ENCODE measurements at regions not wholly inside any gene's neighbourhood (a gene's known extent, or its start where the extent isn't known, plus 50 kb on each side); places are given as distances from the start of the nearest gene placed in this dataset.
"Not testable (repeated sequence)": the region's sequence is repeated elsewhere in the genome, so short reads cannot be mapped to it uniquely, and the experiment has no call there.

DNA sequence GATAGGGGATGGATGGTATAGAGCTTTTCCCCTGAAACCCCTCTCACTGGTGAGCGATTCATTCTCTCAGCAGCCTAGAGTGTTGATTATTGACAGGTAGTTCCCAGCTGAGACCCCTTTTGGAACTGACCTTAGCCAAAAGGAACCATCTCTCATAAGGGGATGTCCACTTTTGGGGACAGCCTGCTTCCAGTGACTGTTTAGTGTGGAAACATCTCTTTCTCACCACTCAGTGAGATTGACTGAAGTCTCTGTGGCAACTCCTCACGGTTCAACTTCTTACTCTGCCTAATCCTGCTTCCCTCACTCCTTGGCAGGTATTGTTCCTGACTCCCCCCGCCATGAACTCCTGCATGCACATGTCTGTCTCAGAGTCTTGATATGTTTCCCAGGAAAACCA, 529.2 kb upstream of the ATP2B1 start:
- DNase-seq (ENCODE audit: low read depth in 3 of 3, low spot score in 2 of 3), result no peak

DNA sequence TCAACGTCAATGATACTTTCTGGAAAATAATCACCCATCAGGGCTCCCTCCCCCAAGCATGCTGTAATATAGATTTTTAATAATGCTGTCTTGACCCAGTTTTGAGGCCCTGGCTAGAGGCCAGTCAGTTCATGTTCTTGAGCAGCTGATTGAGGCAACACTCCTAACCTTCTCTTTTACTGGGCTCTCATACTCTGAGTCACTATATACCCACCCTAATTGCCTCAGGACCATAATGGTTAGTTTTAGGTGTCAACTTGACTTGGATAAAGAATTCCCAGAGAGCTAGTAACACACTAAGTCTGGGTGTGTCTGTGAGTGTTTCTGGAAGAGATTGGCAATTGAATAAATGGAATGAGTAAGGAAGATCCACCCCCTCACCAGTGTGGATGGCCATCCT, 527.0 kb upstream of the ATP2B1 start:
- no peak for DNase-seq (ENCODE audit: low read depth in 3 of 3, low spot score in 2 of 3)

DNA sequence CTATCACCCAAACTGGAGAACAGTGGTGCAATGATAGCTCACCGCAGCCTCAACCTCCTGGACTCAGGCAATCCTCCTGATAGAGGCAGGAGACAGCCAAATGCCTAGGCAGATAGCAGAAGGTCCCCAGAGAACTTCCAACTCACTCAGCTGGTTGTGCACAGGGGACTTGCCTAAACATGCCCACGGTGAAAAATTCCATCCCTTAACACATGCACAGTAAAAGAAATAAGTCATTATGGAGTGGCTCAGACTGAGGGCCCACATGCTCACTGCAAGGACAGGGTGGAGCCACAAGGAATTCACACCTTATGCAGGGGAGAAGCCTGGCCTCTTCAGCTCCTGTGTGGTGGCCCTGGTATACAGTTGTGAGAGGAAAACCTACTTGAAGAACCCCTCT, 525.8 kb upstream of the ATP2B1 start:
- DNase-seq (ENCODE audit: low read depth in 3 of 3, low spot score in 2 of 3), result no peak

DNA sequence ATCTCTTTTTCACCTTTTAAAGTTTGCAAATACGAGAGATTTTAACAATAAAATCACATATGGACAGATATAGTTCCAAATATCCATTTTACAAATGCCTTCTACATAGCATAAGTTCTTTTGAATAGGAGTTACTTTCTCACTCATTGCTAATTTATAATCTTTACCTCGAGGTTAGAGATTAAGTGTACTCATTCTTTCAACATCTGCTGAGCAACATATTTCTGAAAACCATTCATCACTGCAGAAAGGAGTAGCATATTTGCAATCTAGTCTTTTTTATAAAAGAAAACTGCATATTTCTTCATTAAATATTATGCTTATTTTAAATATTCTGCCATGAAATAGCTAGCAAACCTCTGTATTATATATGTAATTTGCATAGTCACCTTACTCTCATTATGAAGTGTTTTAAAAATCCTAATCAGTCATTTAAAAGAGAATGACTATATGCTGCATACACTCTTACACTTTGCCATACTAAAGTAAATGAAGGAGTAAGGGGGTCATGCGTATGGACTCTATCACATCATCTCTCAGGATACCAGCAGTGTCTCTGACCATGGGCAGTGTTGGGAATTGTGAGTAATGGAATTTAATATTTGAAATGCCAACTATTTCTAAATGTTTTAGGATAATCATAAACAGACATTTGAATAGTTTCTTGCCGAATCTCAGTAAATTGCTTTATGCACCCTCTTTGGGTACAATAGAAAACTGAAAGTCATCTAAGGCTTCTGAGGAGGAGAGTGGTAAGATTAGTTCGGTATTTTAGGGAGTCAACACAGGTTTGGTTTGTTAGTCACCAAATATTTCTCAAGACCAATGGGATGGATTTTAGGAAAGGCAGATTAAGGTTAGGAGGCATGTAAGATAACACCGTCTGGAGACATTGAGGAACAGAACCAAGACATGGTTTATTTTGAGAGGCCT, 524.8 kb upstream of the ATP2B1 start:
- no peak for DNase-seq (ENCODE audit: low read depth in 3 of 3, low spot score in 2 of 3)

DNA sequence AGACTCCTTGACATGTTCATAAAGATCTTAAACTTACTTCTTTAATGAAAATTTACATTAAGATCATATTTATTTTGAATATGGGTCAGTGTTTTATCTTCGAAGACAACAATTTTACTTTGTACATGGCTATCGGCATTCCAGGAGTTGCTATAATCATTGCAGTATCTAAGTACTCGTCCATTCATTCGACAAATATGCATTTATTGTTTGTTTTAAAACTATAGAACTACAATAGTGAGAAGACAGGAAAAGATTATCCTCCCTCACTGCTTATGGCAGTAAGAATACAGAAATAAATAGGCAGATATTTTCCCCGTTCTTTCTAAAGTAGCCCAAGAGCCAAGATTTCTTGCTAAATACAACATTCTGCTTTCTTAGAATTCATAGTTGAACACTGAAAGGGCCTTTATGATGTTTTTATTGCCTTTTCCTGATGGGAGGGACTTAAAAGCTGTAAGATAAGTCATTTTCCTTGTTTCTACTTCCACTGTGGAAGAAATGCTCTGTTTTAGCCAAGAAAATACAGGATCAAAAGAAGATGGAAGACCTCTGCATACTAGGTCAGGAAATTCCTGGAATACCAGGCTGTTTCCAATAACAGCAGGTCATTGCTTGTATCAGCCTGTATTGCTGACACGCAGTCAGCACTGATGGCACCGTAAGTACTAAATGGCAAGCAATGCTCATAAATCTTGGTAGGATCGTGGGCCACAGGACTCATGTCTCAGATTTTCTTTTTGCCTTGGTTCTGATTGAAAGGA, 521.0 kb upstream of the ATP2B1 start:
- DNase-seq (ENCODE audit: low read depth in 3 of 3, low spot score in 2 of 3), result no peak

DNA sequence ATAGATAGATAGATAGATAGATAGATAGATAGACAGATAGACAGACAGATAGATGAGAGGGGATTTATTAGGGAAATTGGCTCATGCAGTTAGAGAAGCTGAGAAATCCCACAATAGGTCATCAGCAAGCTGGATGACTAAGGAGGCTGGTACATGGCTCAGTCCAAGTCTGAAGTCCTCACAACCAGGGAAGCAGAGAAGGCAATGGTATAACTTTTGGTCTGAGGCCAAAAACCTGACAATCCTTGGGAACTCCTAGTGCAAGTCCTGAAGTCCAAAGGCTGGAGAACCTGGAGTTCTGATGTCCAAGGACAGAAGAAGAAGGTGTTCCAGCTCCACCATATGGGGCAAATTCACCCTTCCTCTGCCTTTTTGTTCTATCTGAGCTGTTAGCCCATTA, 517.6 kb upstream of the ATP2B1 start:
- DNase-seq (ENCODE audit: low read depth in 3 of 3, low spot score in 2 of 3), result no peak

DNA sequence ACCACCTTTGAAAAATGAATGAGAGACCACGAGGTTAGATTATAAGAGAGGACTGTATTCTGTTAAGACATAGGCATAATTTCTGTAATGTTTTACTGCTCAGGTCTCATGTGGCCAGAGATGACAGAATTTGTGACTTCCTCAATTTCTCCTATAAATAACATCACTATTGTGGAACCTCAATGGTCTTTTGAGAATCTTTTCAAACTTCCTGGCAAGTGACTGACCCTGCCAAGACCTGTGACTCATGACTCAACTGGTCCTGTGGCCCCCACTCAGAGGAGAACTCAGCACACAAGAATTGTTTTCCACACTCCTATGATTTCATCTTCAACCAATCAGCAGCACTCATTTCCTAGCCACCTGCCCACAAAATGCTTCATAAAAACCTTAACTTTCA, 508.2 kb upstream of the ATP2B1 start:
- no peak for DNase-seq (ENCODE audit: low read depth in 3 of 3, low spot score in 2 of 3)

DNA sequence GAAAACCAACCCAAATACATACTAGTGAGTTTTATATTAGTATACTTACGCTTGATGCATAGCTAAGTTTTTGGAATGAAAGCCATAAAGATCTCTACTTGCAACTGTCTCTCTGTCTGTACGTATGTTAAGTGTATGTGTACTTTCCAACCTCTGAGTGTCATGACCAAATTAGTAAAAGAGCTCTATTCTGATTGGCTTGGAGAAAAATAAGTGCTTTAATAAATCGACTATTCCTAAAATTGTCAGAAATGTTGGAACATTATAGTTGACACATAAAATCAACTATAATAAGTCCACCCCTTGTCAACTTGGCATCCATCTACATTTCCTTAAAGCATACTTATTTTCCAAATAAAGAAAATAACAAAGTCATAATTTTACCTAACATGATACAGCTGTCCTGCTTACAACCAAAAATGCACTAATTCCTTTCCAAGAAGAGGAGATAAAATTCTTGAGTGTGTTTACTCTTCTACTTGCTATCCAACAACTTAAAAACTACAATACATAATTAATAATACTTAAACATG, 507.4 kb upstream of the ATP2B1 start:
- peak in 2 of 3 donors; percentile 23 to 43 for DNase-seq (ENCODE audit: low read depth in 3 of 3, low spot score in 2 of 3)

DNA sequence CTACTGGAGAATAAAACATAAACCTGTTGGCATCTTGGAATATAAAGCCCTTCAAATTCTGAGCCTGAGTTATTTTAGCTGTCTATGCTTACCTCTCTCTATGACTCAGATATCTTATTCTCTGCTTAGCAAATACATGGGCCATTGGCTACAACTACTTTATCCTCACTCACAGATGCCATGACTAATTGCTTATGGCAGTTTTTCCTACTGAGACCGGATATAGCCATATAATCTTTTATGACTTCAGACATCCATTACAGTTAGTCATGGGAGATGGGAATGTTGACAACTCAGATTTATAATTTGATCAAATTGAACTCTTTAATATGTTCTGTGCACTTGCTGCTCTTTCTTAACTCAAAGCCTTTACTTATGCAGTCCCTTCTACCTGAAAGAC, 502.4 kb upstream of the ATP2B1 start:
- DNase-seq (ENCODE audit: low read depth in 3 of 3, low spot score in 2 of 3), result no peak

DNA sequence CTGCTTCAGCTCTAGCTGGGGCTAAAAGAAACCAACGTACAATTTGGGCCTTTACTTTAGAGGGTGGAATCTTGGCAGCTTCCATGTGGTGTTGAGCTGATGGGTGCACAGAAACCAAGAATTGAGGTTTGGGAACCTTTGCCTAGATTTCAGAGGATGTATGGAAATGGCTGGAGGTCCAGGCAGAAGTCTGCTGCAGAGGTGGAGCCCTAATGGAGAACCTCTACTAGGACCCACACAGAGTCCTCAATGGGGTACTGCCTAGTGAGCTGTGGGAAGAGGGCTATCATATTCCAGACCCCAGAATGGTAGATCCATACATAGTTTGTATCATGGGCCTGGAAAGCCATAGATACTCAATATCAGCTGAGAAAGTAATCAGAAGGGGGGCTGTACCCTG, 500.4 kb upstream of the ATP2B1 start:
- DNase-seq (ENCODE audit: low read depth in 3 of 3, low spot score in 2 of 3), result no peak

DNA sequence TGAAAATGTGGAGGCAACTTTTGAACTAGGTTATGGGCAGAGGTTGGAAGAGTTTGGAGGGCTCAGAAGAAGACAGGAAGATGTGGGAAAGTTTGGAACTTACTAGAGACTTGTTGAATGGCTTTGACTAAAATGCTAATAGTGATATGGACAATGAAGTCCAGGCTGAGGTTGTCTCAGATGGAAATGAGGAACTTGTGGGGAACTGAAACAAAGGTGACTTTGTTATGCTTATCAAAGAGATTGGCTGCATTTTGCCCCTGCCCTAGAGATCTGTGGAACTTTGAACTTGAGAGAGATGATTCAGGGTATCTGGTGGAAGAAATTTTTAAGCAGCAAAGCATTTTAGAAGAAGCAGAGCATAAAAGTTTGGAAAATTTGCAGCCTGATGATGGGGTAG, 499.7 kb upstream of the ATP2B1 start:
- not testable (repeated sequence) for DNase-seq (ENCODE audit: low read depth in 3 of 3, low spot score in 2 of 3)

DNA sequence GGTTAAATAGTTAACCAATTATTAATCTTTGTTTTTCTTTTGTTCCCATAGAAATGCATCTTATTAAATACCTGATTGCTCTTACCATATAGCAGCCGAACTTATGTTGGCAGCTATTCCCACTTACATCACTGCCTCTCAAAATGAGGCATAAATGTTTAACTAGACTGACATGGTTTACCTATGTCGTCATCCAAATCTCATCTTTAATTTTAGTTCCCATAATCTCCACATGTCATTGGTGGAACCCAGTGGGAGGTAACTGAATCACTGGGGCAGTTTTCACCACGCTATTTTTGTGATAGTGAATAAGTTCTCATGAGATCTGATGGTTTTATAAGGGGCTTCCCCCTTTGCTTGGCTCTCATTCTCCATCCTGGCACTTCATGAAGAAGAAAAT, 499.2 kb upstream of the ATP2B1 start:
- no peak for DNase-seq (ENCODE audit: low read depth in 3 of 3, low spot score in 2 of 3)

DNA sequence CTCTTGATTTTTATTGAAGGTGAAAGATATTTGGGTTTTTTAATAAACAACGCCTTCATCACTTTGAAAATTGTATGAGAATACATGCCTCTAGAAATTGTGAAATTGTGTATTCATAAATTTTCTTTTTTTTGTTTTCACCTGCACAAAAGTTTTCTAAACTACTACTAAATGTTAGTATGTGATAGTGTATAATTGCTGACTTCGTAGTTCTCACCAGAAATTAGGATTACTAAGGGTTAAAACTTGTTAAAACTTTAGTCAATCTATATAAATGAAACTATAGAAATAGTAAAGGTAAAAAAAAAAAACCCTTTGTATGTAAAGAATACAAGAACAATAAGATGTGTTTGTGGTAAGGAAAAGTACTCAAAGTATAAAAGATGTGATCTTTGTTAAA, 496.5 kb upstream of the ATP2B1 start:
- DNase-seq (ENCODE audit: low read depth in 3 of 3, low spot score in 2 of 3), result no peak

DNA sequence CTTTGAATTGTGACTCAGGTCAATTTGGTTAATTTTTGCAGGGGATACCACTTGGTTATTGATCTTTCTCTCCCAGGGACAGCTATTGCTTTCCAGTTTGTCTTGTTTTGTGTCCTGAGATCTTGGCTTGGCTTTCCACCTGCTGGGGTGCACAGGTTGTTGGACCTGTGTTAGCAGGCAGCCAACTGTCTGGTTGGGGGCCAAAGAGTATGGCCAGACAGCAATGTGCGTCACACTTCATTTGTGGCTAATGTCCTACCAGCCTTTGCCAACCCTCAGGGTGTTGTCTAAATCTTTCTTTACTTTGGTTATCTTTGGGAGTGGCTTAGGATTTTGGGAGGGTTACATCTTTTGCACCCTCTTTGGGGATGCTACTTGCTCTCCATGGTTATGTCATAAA, 494.9 kb upstream of the ATP2B1 start:
- no peak for DNase-seq (ENCODE audit: low read depth in 3 of 3, low spot score in 2 of 3)

DNA sequence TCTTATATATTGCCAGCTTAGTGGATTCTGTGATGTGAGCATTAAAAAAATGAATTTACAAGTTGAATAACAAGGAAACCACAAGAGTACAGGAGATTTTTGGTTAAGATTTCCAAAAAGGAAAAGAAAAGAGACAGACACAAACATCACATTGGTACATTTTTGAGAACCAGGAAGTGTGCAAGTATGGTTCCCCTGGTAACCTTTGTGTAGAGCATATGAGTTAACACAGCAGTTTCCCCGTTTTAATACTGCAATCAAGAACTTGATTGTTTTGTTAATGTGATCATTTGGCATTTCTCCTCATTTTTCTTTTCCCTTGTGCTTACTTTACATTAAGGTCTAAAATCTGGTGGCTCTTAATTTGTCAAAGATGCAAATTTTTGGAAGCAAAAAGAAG, 490.4 kb upstream of the ATP2B1 start:
- DNase-seq (ENCODE audit: low read depth in 3 of 3, low spot score in 2 of 3), result no peak

DNA sequence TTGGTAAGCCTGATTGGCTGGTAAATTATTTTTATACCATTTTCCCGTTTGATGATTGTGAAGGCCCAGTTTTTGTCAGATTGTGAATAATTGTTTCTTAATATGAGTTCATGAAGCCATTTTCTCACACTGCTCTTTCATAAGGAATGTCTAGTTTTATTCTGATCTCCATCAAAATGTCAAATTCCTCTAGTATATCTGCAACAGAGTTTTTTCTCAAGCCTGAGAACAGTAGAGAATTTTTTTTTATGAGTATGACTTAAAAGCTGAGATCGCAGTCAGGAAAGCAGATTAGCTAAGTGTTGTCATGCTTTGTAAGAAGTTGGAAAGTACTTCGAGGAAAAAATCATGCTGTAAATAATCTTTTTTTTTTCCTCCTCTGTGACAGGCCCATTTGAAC, 484.9 kb upstream of the ATP2B1 start:
- DNase-seq (ENCODE audit: low read depth in 3 of 3, low spot score in 2 of 3), result no peak

DNA sequence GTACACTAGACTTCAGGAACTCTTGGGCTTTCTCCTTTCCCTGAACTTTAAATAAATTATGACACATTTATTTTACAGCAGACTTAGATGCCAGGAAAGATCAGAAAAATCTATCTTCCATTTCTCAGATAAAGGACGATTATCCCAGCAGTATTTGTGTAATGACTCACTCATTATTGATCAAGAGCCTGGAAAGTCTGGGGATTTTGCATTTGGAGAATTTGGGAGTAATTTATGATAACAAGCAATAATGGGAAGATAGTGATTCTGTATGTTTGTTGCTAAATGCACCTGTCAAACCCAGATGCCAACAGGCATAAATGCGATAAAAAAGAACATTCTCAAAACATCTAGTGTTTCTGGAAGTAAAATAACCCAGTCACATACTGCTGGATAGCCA, 480.2 kb upstream of the ATP2B1 start:
- DNase-seq (ENCODE audit: low read depth in 3 of 3, low spot score in 2 of 3), result no peak

DNA sequence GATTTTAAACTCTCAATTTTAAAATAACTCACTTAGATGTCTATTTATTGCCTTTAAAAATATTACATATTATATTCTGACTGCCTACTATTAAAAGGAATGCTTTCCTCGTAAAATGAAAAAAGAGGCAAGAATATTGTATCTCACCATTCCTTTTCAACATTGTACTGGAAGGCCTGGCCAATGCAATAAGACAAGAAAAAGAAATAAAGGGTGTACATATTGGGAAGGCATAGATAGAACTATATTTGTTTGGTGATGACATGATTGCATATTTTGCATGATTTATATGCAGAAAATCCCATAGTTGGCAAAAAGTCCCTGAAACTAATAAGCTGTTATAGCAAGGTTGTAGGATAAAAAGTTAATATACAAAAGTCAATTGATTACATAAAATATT, 474.6 kb upstream of the ATP2B1 start:
- no peak for DNase-seq (ENCODE audit: low read depth in 3 of 3, low spot score in 2 of 3)

DNA sequence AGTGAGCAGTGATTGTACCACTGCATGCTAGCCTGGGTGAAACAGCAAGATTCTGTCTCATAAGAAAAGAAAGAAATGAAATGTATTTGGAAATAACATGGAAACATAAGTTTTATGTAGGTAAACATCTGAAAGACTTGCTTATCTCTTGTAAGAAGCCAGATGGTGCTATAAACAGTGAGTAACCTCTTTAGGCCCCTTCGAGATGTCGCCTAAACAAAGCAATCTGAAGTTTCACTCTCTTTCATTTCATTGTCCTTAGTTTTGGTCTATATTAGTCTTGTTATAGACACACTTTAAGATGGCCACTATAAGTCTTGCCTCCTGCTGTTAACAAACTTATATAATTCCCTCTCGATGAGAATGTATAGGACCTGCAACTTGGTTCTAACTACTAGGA, 472.6 kb upstream of the ATP2B1 start:
- no peak for DNase-seq (ENCODE audit: low read depth in 3 of 3, low spot score in 2 of 3)

DNA sequence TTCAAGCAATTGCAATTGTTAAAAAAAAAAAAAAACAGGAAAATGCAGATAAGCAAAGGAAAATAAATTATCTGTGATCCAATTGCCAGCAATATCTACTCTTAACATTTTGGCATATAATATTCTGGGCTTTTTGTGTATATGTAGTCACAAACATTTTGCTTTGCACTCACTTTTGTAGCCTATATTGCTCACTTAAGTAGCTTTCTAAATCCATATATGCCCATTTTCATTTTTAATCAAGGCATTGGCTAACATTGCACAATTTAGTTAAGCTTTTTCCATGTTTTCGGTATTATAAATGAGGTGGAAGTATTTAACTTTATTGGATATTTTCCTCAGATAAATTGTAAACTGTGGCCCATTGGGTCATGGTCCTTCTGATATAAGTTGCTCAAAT, 466.3 kb upstream of the ATP2B1 start:
- no peak for DNase-seq (ENCODE audit: low read depth in 3 of 3, low spot score in 2 of 3)

DNA sequence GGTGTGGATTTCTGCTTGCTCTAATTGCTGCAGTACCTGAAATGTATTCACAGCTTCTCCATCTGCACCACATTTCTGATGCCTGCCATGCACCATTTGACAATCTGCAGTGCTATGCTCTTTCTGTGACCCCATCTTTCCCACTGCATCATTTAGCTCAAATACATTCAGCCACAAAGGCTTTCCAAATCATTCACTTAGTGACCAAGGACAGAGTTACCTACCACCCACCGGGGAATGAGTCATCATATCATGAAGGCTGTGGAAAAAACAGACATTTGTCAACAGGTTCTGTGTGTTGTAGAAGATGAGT, 465.5 kb upstream of the ATP2B1 start:
- DNase-seq (ENCODE audit: low read depth in 3 of 3, low spot score in 2 of 3), result no peak

All from right renal cortex interstitium (tissue), 3 donors.